Stimulated activated CD4-positive, alpha-beta T cell treated with anti-CD3 and anti-CD28 coated beads, TNF-alpha, amount 100 ng/mL, for 24 hours (primary cell): ENCODE measurements at regions not wholly inside any gene's neighbourhood (a gene's known extent, or its start where the extent isn't known, plus 50 kb on each side); places are given as distances from the start of the nearest gene placed in this dataset.
"Not testable (repeated sequence)": the region's sequence is repeated elsewhere in the genome, so short reads cannot be mapped to it uniquely, and the experiment has no call there.

Source experiments
- DNase-seq, 3 experiments: peaks; one replicate each; pipeline ENCODE4 v3.0.0-alpha.2; 2020; ENCODE audit warnings: low read depth in 3 of 3

GRCh38 chr2:57429831-57430230, 616.8 kb upstream of the VRK2 start:
- DNase-seq, result no peak

- no peak for DNase-seq
These were observed 614.1 kb upstream of the VRK2 start for GRCh38 chr2:57432528-57432927.

GRCh38 chr2:57434441-57434840, 612.2 kb upstream of the VRK2 start:
- no peak for DNase-seq

GRCh38 chr2:57434972-57435371, 611.6 kb upstream of the VRK2 start:
- DNase-seq, result no peak

GRCh38 chr2:57437077-57437476, 609.5 kb upstream of the VRK2 start:
- no peak for DNase-seq

- no peak for DNase-seq
These were observed 606.2 kb upstream of the VRK2 start for GRCh38 chr2:57440437-57440836.

GRCh38 chr2:57443086-57443485, 603.5 kb upstream of the VRK2 start:
- no peak for DNase-seq

GRCh38 chr2:57443973-57444521, 602.6 kb upstream of the VRK2 start:
- DNase-seq, result no peak

- no peak for DNase-seq
These were observed 601.7 kb upstream of the VRK2 start for GRCh38 chr2:57444752-57445430.

GRCh38 chr2:57448816-57449215, 597.8 kb upstream of the VRK2 start:
- DNase-seq, result no peak

- DNase-seq, result no peak
These were observed 596.4 kb upstream of the VRK2 start for GRCh38 chr2:57450170-57450569.

GRCh38 chr2:57452634-57453033, 594.0 kb upstream of the VRK2 start:
- DNase-seq, result no peak

- DNase-seq, result no peak
These were observed 592.7 kb upstream of the VRK2 start for GRCh38 chr2:57453945-57454344.

GRCh38 chr2:57460396-57461276, 586.0 kb upstream of the VRK2 start:
- no peak for DNase-seq

- no peak for DNase-seq
These were observed 585.0 kb upstream of the VRK2 start for GRCh38 chr2:57461624-57462023.

- DNase-seq, result no peak
These were observed 581.5 kb upstream of the VRK2 start for GRCh38 chr2:57465067-57465466.

- DNase-seq, result no peak
These were observed 580.6 kb upstream of the VRK2 start for GRCh38 chr2:57465967-57466366.

- DNase-seq, result no peak
These were observed 571.2 kb upstream of the VRK2 start for GRCh38 chr2:57475391-57475790.

GRCh38 chr2:57479981-57480380, 566.6 kb upstream of the VRK2 start:
- no peak for DNase-seq

GRCh38 chr2:57488061-57488460, 558.5 kb upstream of the VRK2 start:
- DNase-seq, result no peak

GRCh38 chr2:57490741-57491140, 555.9 kb upstream of the VRK2 start:
- DNase-seq, result no peak

GRCh38 chr2:57491213-57491612, 555.4 kb upstream of the VRK2 start:
- DNase-seq, result no peak

- DNase-seq, result not testable (repeated sequence)
These were observed 552.6 kb upstream of the VRK2 start for GRCh38 chr2:57493966-57494365.
